Endothelial cell of umbilical vein (primary cell): ENCODE measurements at regions not wholly inside any gene's neighbourhood (a gene's known extent, or its start where the extent isn't known, plus 50 kb on each side); places are given as distances from the start of the nearest gene placed in this dataset.

Experiments
- BruUV-seq: library from RNA; stranded (reverse); fragments of 400-500 nt; replicated peaks from 2 replicates; lab custom pipeline; 2021; lab: Mats Ljungman, UMichigan
- CTCF ChIA-PET: fragments of 300-600, 350-600 bp; sonication (Branson Sonifier 250); formaldehyde crosslinking; loops from one replicate; lab custom pipeline; 2021; ENCODE audit warnings: antibody characterized with exemption, inconsistent platforms; lab: Charles Lee
- POLR2A ChIA-PET: fragments of 300-600, 350-600 bp; sonication (Branson Sonifier 250); formaldehyde crosslinking; loops from one replicate; lab custom pipeline; 2021; ENCODE audit warnings: antibody characterized with exemption, inconsistent platforms; lab: Charles Lee
- DNase-seq: peaks from one replicate; pipeline ENCODE4 v3.0.0-alpha.2; 2011; ENCODE audit warnings: low read depth, low spot score
- FAIRE-seq: peaks from 2 replicates; lab custom pipeline; 2011; peaks lifted over from hg19 to GRCh38; lab: Jason Lieb, UNC
- H2AFZ ChIP-seq: 2 replicates; pipeline ENCODE4 v1.6.0; 2012; ENCODE audit warnings: low read depth, low read length, control low read depth, inconsistent platforms
- H3K27ac ChIP-seq: 2 replicates; pipeline ENCODE4 v1.5.1; 2011; ENCODE audit warnings: low read depth, mild to moderate bottlenecking, control low read depth, low read length, moderate library complexity; ENCODE audit not compliant: insufficient read depth
- H3K27me3 ChIP-seq, 2 experiments: 2 replicates each; pipeline versions ENCODE4 v1.6.0 to v1.6.1; 2011; ENCODE audit warnings: low read length in 2 of 2, mixed read lengths in 1 of 2; ENCODE audit not compliant: control insufficient read depth in 2 of 2, insufficient read depth in 2 of 2
- H3K36me3 ChIP-seq, 2 experiments: 2 replicates in 1 of 2; 3 replicates in 1 of 2; pipeline ENCODE4 v1.5.1; 2011; ENCODE audit warnings: low read length in 2 of 2, mild to moderate bottlenecking in 1 of 2, moderate library complexity in 1 of 2; ENCODE audit not compliant: control insufficient read depth in 2 of 2, insufficient read depth in 2 of 2; ENCODE audit errors: extremely low read depth in 1 of 2
- H3K4me1 ChIP-seq: 3 replicates; pipeline ENCODE4 v1.5.1; 2011; ENCODE audit warnings: mild to moderate bottlenecking, low read length; ENCODE audit not compliant: control insufficient read depth, insufficient read depth; ENCODE audit errors: extremely low read depth
- H3K4me2 ChIP-seq: 2 replicates; pipeline ENCODE4 v1.6.1; 2011; ENCODE audit warnings: low read length, control low read depth, mixed read lengths; ENCODE audit not compliant: insufficient read depth
- H3K4me3 ChIP-seq, 3 experiments: fragments of 200-600 bp in 1 of 3; sonication (generic), shearing (Covaris generic) in 1 of 3; replicated peaks in 1 of 3; 2 replicates each; pipeline ENCODE4 v1.5.1; 2011 to 2016; ENCODE audit warnings: control low read depth in 3 of 3, low read length in 3 of 3, mild to moderate bottlenecking in 2 of 3, inconsistent platforms in 1 of 3, low read depth in 1 of 3, moderate library complexity in 1 of 3; ENCODE audit not compliant: insufficient read depth in 1 of 3
- H3K79me2 ChIP-seq: 2 replicates; pipeline ENCODE4 v1.6.0; 2012; ENCODE audit warnings: low read length, inconsistent platforms; ENCODE audit not compliant: control insufficient read depth, insufficient read depth
- H3K9ac ChIP-seq: replicated peaks from 2 replicates; pipeline ENCODE3; 2011; ENCODE audit warnings: low read length, control low read depth; ENCODE audit not compliant: insufficient read depth; ENCODE audit errors: extremely low read depth
- H3K9me1 ChIP-seq: replicated peaks from 3 replicates; pipeline ENCODE4 v1.6.0; 2011; ENCODE audit warnings: mild to moderate bottlenecking, low read length; ENCODE audit not compliant: control insufficient read depth, insufficient read depth; ENCODE audit errors: extremely low read depth
- H3K9me3 ChIP-seq: replicated peaks from 2 replicates; pipeline ENCODE4 v1.5.1; 2012; ENCODE audit warnings: low read length, inconsistent platforms; ENCODE audit not compliant: control insufficient read depth, insufficient read depth
- H4K20me1 ChIP-seq: replicated peaks from 2 replicates; pipeline ENCODE3; 2011; ENCODE audit warnings: mild to moderate bottlenecking, low read length; ENCODE audit not compliant: control insufficient read depth, insufficient read depth; ENCODE audit errors: extremely low read depth
- EZH2 ChIP-seq: IDR thresholded peaks from 2 replicates; pipeline ENCODE4 v1.6.1; 2012; ENCODE audit warnings: borderline replicate concordance, low read depth, mild to moderate bottlenecking, moderate library complexity, low read length, inconsistent platforms; ENCODE audit not compliant: severe bottlenecking
- FOS ChIP-seq: IDR thresholded peaks from 2 replicates; pipeline ENCODE4 v1.6.1; 2011; ENCODE audit warnings: mild to moderate bottlenecking, low read length, moderate library complexity, borderline replicate concordance; ENCODE audit not compliant: insufficient read depth
- GATA2 ChIP-seq: IDR thresholded peaks from 2 replicates; pipeline ENCODE4 v1.7.0; 2011; ENCODE audit warnings: low read depth, mild to moderate bottlenecking, moderate library complexity, mixed read lengths, low read length; ENCODE audit not compliant: insufficient read length, insufficient read depth
- JUN ChIP-seq: IDR thresholded peaks from 2 replicates; pipeline ENCODE4 v1.6.1; 2011; ENCODE audit warnings: borderline replicate concordance, low read depth; ENCODE audit not compliant: insufficient read length, insufficient read depth
- MAX ChIP-seq: IDR thresholded peaks from 2 replicates; pipeline ENCODE4 v1.6.1; 2011; ENCODE audit not compliant: insufficient read depth, insufficient read length
- MYC ChIP-seq: IDR thresholded peaks from one replicate; pipeline ENCODE4 v1.6.1; 2011; ENCODE audit warnings: mild to moderate bottlenecking, low read depth, low read length
- POLR2A ChIP-seq: IDR thresholded peaks from 2 replicates; pipeline ENCODE4 v1.6.1; 2012; ENCODE audit warnings: low read depth, mild to moderate bottlenecking, control low read depth, low read length
- POLR2AphosphoS5 ChIP-seq: IDR thresholded peaks from 2 replicates; pipeline ENCODE4 v1.6.1; 2012; ENCODE audit warnings: low read depth, mild to moderate bottlenecking, control low read depth, low read length, moderate library complexity; ENCODE audit not compliant: insufficient read depth
- dilution Hi-C: fragments of 300-500 bp; cut with MboI; formaldehyde crosslinking; loops from one replicate; pipeline ENCODE4 v1.15.0; 2019; ENCODE audit warnings: low sequenced_read_pairs; ENCODE audit not compliant: extremely low pct_ligation_motif_present
- intact Hi-C: fragments of 100-400 bp; cut with micrococcal nuclease; formaldehyde crosslinking; loops from one replicate; pipeline ENCODE4 v1.10.0; 2022
- TF ChIP-seq, protein P1 (sequence below), 2 donors: IDR thresholded peaks; 1 replicate in 1 of 2; 2 replicates in 1 of 2; pipeline ENCODE4 v1.5.1; 2011; ENCODE audit warnings: low read length in 2 of 2, mild to moderate bottlenecking in 2 of 2, moderate library complexity in 2 of 2, control low read depth in 1 of 2, inconsistent platforms in 1 of 2, low read depth in 1 of 2; ENCODE audit not compliant: insufficient read depth in 1 of 2; ENCODE audit errors: extremely low read depth in 1 of 2

DNA sequence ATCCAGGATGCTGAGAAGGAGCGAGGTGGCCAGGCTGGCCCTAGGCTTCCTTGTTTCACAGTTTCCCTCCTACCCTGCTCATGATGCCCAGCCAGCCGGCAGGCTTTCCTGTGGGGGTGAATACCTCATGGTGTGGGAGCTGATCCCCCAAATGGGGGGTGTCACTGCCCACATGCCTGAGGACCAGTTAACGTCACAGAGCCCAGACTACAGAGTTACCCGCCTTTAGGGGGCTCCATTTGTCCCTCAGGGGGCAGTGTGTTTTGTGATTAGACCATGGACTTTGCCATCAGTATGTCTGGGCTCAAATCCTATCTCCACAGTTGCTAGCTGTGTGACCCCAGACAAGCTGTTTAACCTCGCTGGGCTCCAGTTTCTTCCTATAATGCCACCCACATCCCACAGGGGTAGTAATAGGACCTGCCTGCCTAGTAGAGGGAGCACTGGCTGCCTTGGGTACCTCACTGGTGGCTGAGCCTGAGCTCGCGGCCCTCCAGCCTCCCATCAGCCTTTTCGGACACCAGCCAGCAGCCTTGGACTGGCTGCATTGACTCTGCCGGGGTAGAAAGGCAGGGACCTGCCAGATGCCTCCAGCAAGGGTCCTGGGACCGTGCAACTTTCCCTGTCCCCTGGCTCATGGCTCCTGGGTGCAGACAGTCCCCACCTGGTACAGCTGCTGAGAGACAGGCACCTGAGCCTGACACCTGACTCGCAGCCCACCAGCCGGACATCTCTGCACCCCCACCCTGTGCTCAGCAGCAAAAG is 87.5 kb upstream of the GSE1 start:
- Histone ChIP-seq H3K27me3 (no peaks in the 10 kb centered on the region), H3K9me3 (no peaks in the 10 kb centered on the region), H3K4me3 (no peak overlapping the region), H3K79me2 (no peaks in the 10 kb centered on the region), H3K9me1 (no peaks in the 10 kb centered on the region), H3K9ac (no peak overlapping the region), H2AFZ (no peak overlapping the region), H3K4me2 (no peak overlapping the region), H3K27ac (no peak overlapping the region), H3K36me3 (no peaks in the 10 kb centered on the region), H3K4me1 (no peaks in the 10 kb centered on the region), H4K20me1 (no peaks in the 10 kb centered on the region)
- CTCF ChIA-PET: interaction anchor here (1.5 kb wide), 2 partner anchors 20 to 90 kb away, joined by 3 to 6 read pairs; no protein-coding TSS in a partner anchor
- FAIRE-seq (no peak), DNase-seq (no peak)
- no TSS peak for BruUV-seq
- POLR2A ChIA-PET: no interaction called here
- dilution Hi-C loops: no loop called here
- intact Hi-C loops: no loop called here
- TF ChIP-seq POLR2AphosphoS5 (no peak), JUN (no peak), FOS (no peak), MAX (no peak), MYC (no peak), POLR2A (no peak), EZH2 (no peak), GATA2 (no peak)
- TF ChIP-seq, protein P1, sequence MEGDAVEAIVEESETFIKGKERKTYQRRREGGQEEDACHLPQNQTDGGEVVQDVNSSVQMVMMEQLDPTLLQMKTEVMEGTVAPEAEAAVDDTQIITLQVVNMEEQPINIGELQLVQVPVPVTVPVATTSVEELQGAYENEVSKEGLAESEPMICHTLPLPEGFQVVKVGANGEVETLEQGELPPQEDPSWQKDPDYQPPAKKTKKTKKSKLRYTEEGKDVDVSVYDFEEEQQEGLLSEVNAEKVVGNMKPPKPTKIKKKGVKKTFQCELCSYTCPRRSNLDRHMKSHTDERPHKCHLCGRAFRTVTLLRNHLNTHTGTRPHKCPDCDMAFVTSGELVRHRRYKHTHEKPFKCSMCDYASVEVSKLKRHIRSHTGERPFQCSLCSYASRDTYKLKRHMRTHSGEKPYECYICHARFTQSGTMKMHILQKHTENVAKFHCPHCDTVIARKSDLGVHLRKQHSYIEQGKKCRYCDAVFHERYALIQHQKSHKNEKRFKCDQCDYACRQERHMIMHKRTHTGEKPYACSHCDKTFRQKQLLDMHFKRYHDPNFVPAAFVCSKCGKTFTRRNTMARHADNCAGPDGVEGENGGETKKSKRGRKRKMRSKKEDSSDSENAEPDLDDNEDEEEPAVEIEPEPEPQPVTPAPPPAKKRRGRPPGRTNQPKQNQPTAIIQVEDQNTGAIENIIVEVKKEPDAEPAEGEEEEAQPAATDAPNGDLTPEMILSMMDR (IDR thresholded peaks at IDR 0.05; ENCODE audit: extremely low read depth in 1 of 2, insufficient read depth in 1 of 2, low read depth in 1 of 2, low read length in 2 of 2): no peak
